PC-3 (cell line): ENCODE measurements at regions not wholly inside any gene's neighbourhood (a gene's known extent, or its start where the extent isn't known, plus 50 kb on each side); places are given as distances from the start of the nearest gene placed in this dataset.
A peak's percentile ranks its signal among the peaks of the same experiment; 100 is the strongest.

Source experiments
- ATAC-seq: fragments of 200-7000 bp; cut with Tn5 transposase; 2 replicates; pipeline ENCODE4 v1.9.1; 2020; ENCODE audit warnings: mild to moderate bottlenecking, moderate library complexity
- BruUV-seq: library from RNA; stranded (reverse); fragments of 400-500 nt; replicated peaks from 2 replicates; lab custom pipeline; 2021; lab: Mats Ljungman, UMichigan
- CTCF ChIA-PET: fragments of 300-600 bp; sonication (Branson Sonifier 250); formaldehyde crosslinking; loops from one replicate; lab custom pipeline; 2022; ENCODE audit warnings: antibody characterized with exemption; lab: Charles Lee
- POLR2A ChIA-PET: fragments of 300-600 bp; sonication (Branson Sonifier 250); formaldehyde crosslinking; loops from one replicate; lab custom pipeline; 2022; ENCODE audit warnings: antibody characterized with exemption; ENCODE audit not compliant: unreplicated experiment; lab: Charles Lee
- DNase-seq: peaks from one replicate; pipeline ENCODE4 v3.0.0-alpha.2; 2015
- H2AFZ ChIP-seq: fragments of 300-600 bp; sonication (generic); 2 replicates; pipeline ENCODE4 v1.6.0; 2016; ENCODE audit warnings: antibody characterized with exemption, low read length
- H3F3A ChIP-seq: fragments of 300-600 bp; sonication (generic); one replicate; pipeline ENCODE4 v1.6.0; 2017; ENCODE audit warnings: antibody characterized with exemption, low read length, control low read depth, mild to moderate bottlenecking; ENCODE audit not compliant: unreplicated experiment
- H3K27ac ChIP-seq: fragments of 300-600 bp; sonication (generic); 2 replicates; pipeline ENCODE4 v1.5.1; 2016; ENCODE audit warnings: mild to moderate bottlenecking, low read length
- H3K27me3 ChIP-seq: fragments of 300-600 bp; sonication (generic); 2 replicates; pipeline ENCODE4 v1.6.1; 2016; ENCODE audit warnings: low read length, mixed read lengths
- H3K36me3 ChIP-seq: fragments of 300-600 bp; sonication (generic); 2 replicates; pipeline ENCODE4 v1.6.1; 2016; ENCODE audit warnings: low read depth, mixed run types, low read length, mixed read lengths
- H3K4me1 ChIP-seq: fragments of 300-600 bp; sonication (generic); 2 replicates; pipeline ENCODE4 v1.5.1; 2016; ENCODE audit warnings: low read length; ENCODE audit not compliant: insufficient read depth
- H3K4me2 ChIP-seq: fragments of 300-600 bp; sonication (generic); 2 replicates; pipeline ENCODE4 v1.6.0; 2016; ENCODE audit warnings: low read length
- H3K4me3 ChIP-seq: fragments of 300-600 bp; sonication (generic); 2 replicates; pipeline ENCODE4 v1.5.1; 2016; ENCODE audit warnings: mild to moderate bottlenecking, low read length, mixed read lengths
- H3K79me2 ChIP-seq: fragments of 300-600 bp; sonication (generic); 2 replicates; pipeline ENCODE4 v1.6.1; 2017; ENCODE audit warnings: low read length, mixed read lengths
- H3K9ac ChIP-seq: fragments of 300-600 bp; sonication (generic); 2 replicates; pipeline ENCODE4 v1.6.0; 2016; ENCODE audit warnings: mild to moderate bottlenecking, low read length
- H3K9me2 ChIP-seq: fragments of 300-600 bp; sonication (generic); replicated peaks from 2 replicates; pipeline ENCODE4 v1.6.1; 2016; ENCODE audit warnings: mixed run types, low read length, mixed read lengths
- H3K9me3 ChIP-seq: fragments of 300-600 bp; sonication (generic); 2 replicates; pipeline ENCODE4 v1.6.1; 2016; ENCODE audit warnings: low read length, mixed read lengths
- H4K20me1 ChIP-seq: fragments of 300-600 bp; sonication (generic); 2 replicates; pipeline ENCODE4 v1.6.1; 2016; ENCODE audit warnings: low read length, mixed read lengths
- CTCF ChIP-seq: fragments of 300-600 bp; sonication (generic); conservative IDR thresholded peaks from 2 replicates; pipeline ENCODE4 v1.5.1; 2017; ENCODE audit warnings: antibody characterized with exemption, low read depth, mild to moderate bottlenecking, low read length
- EZH2 ChIP-seq: fragments of 300-600 bp; sonication (generic); IDR thresholded peaks from one replicate; pipeline ENCODE4 v1.6.1; 2017; ENCODE audit warnings: antibody characterized with exemption, mild to moderate bottlenecking, low read length; ENCODE audit not compliant: unreplicated experiment
- EZH2phosphoT487 ChIP-seq: fragments of 300-600 bp; sonication (generic); IDR thresholded peaks from 2 replicates; pipeline ENCODE4 v1.6.1; 2018; ENCODE audit warnings: mild to moderate bottlenecking, antibody characterized with exemption, low read length, borderline replicate concordance
- intact Hi-C: fragments of 100-400 bp; cut with micrococcal nuclease; formaldehyde crosslinking; loops from 2 replicates; pipeline ENCODE4 v1.9.0; 2023

DNA sequence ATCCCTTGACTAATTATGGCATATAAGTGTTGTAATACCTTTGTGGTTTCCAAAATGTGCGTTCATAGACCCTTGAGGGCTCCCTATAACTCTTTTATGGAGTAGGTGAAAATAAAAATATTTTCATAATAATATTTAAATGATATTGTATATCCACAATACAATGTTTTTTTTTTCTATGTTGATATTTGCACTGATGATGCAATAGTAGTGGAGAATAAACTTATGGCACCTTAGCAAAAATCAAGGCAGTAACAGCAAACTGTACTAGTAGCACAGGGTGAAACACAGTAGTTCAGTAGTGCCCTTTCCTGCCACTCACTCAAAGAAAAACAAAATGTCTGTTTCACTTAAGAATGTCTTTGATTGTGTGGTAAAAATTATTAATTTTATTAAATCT lies 465.3 kb downstream of the C4orf33 start:
- POLR2A ChIA-PET: no interaction called here
- ATAC-seq: no peak
- no peak overlapping the region for H3K4me3 ChIP-seq
- H4K20me1 ChIP-seq: no peaks in the 10 kb centered on the region
- DNase-seq: no peak
- intact Hi-C loops: no loop called here
- H3K4me2 ChIP-seq: no peak overlapping the region
- H3K36me3 ChIP-seq: no peaks in the 10 kb centered on the region
- no peaks in the 10 kb centered on the region for H3K27me3 ChIP-seq
- H3F3A ChIP-seq: no peaks in the 10 kb centered on the region
- no peaks in the 10 kb centered on the region for H3K4me1 ChIP-seq
- no peak for TF ChIP-seq EZH2phosphoT487
- TF ChIP-seq EZH2: no peak
- no peak for TF ChIP-seq CTCF
- no peak overlapping the region for H3K9ac ChIP-seq
- H2AFZ ChIP-seq: no peak overlapping the region
- no peaks in the 10 kb centered on the region for H3K9me3 ChIP-seq
- no peak overlapping the region for H3K27ac ChIP-seq
- no TSS peak for BruUV-seq
- CTCF ChIA-PET: no interaction called here
- H3K79me2 ChIP-seq: no peaks in the 10 kb centered on the region
- no peaks in the 10 kb centered on the region for H3K9me2 ChIP-seq

DNA sequence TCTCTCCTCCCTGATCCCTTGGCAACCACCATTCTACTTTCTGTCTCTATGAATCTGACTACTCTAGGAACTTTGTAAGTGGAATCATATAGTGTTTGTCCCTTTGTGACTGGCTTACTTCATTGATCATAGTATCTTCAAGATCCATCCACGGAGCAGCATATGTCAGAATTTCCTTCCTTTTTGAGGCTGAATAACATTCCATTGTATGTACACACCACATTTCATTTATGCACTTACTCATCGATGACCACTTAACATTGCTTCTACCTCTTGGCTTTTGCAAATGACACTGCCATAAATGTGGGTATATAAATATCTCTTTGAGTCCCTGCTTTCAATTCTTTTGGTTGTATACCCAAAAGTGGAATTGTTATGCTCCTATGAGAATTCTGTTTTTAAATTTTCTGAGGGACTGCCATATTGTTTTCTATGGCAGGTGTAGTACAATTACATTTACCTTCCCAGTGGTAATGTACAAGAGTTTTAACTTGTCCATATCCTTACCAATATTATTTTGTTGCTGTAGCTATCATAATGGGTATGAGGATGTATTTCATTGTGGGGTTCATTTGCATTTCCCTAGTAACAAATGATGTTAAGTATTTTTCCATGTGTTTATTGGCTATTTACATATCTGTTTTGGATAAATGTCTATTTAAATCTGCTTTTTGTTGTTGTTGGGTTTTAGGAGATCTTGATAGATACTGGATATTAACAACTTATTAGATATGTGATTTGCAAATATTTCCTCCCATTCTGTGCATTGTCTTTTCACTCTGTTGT lies 466.1 kb downstream of the C4orf33 start:
- CTCF ChIA-PET: no interaction called here
- no peaks in the 10 kb centered on the region for H3K36me3 ChIP-seq
- TF ChIP-seq EZH2phosphoT487: no peak
- TF ChIP-seq EZH2: no peak
- TF ChIP-seq CTCF: no peak
- H3K79me2 ChIP-seq: no peaks in the 10 kb centered on the region
- no peak overlapping the region for H3K9ac ChIP-seq
- H3K4me2 ChIP-seq: no peak overlapping the region
- POLR2A ChIA-PET: no interaction called here
- no peaks in the 10 kb centered on the region for H3F3A ChIP-seq
- H3K27me3 ChIP-seq: no peaks in the 10 kb centered on the region
- H2AFZ ChIP-seq: no peak overlapping the region
- H3K9me3 ChIP-seq: no peaks in the 10 kb centered on the region
- H3K9me2 ChIP-seq: no peaks in the 10 kb centered on the region
- H3K4me3 ChIP-seq: no peak overlapping the region
- no peak overlapping the region for H3K27ac ChIP-seq
- ATAC-seq: peak; percentile 58
- no peaks in the 10 kb centered on the region for H3K4me1 ChIP-seq
- peak; percentile 26 for DNase-seq
- no TSS peak for BruUV-seq
- intact Hi-C loops: no loop called here
- no peaks in the 10 kb centered on the region for H4K20me1 ChIP-seq

DNA sequence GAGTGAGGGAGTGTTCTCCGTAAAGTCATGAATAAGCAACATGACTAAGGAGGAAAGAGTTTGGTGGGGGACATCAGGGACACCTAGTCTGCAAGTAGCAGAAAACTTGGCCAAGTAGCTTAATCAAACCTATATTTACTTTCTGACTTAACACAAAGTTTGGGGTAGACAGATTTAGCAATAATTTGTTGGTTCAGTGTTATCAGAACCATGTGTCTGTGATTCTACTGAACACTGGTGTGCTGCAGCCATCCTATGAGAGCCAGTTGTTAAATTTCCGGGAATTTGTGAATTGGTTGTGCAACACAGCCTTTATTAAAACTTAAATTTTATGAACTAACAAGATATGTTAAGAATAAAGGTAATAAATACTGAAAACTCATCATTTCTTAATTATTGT lies 469.3 kb downstream of the C4orf33 start:
- BruUV-seq: no TSS peak

More for the DNA sequence above, 469.3 kb downstream of the C4orf33 start:
- CTCF ChIA-PET: no interaction called here
- intact Hi-C loops: no loop called here
- no peak for TF ChIP-seq EZH2
- TF ChIP-seq EZH2phosphoT487: no peak
- no peak for TF ChIP-seq CTCF
- POLR2A ChIA-PET: no interaction called here
- no peak overlapping the region for H2AFZ ChIP-seq
- H3K9me3 ChIP-seq: no peaks in the 10 kb centered on the region
- DNase-seq (no peak), ATAC-seq (no peak)
- no peaks in the 10 kb centered on the region for H3K79me2 ChIP-seq
- H3K9ac ChIP-seq: no peak overlapping the region
- H3K27ac ChIP-seq: no peak overlapping the region
- H4K20me1 ChIP-seq: no peaks in the 10 kb centered on the region
- no peak overlapping the region for H3K4me3 ChIP-seq
- no peaks in the 10 kb centered on the region for H3K27me3 ChIP-seq
- no peaks in the 10 kb centered on the region for H3F3A ChIP-seq
- H3K9me2 ChIP-seq: no peaks in the 10 kb centered on the region
- H3K4me1 ChIP-seq: no peaks in the 10 kb centered on the region
- H3K36me3 ChIP-seq: no peaks in the 10 kb centered on the region
- no peak overlapping the region for H3K4me2 ChIP-seq
